ENCODE measurements at regions not wholly inside any gene's neighbourhood (a gene's known extent, or its start where the extent isn't known, plus 50 kb on each side); places are given as distances from the start of the nearest gene placed in this dataset.
A peak's percentile ranks its signal among the peaks of the same experiment; 100 is the strongest.

GRCh38 chr2:118752762-118753429 is 94.6 kb downstream of the EN1 start:
- WGBS (ENCODE audit: insufficient coverage, low coverage, missing lambda C conversion rate) = 61% methylated on average over 10 of the region's 16 CpGs
- H3K36me3 ChIP-seq (ENCODE audit: control insufficient read depth, insufficient read depth, low read length) = no peaks in the 10 kb centered on the region
- no peaks in the 10 kb centered on the region for H4K20me1 ChIP-seq (replicated peaks; ENCODE audit: control insufficient read depth, insufficient read depth, low read length)
- H3K27ac ChIP-seq (ENCODE audit: extremely low read depth, low read depth, low read length) = no peak overlapping the region
- intact Hi-C loops (cut with micrococcal nuclease) = no loop called here
- no peaks in the 10 kb centered on the region for H3K79me2 ChIP-seq (ENCODE audit: control insufficient read depth, insufficient read depth, low read length)
- no peak overlapping the region; a peak in 1 of 4 replicates for H3K9ac ChIP-seq (ENCODE audit: insufficient read depth in 1 of 2, low read depth in 2 of 2, low read length in 2 of 2)
- H3K9me3 ChIP-seq (replicated peaks; ENCODE audit: control insufficient read depth, insufficient read depth, low read depth, low read length) = no peaks in the 10 kb centered on the region
- H3K4me2 ChIP-seq (ENCODE audit: insufficient read depth, low read length) = no peak overlapping the region
- no peak overlapping the region for H3K4me3 ChIP-seq
- BruUV-seq (replicated peaks) = no TSS peak
- peak; percentile 65 for ATAC-seq
- no peaks in the 10 kb centered on the region for H3K27me3 ChIP-seq (ENCODE audit: control insufficient read depth in 2 of 2, insufficient read depth in 2 of 2, low read length in 2 of 2)
- peaks cover 9 to 30% of the 10 kb centered on the region in 2 experiments for H3K4me1 ChIP-seq (replicated peaks in 1 of 2; ENCODE audit: control insufficient read depth in 2 of 2, insufficient read depth in 2 of 2, low read length in 2 of 2)
- peak overlapping the region; percentile 63 for H2AFZ ChIP-seq (ENCODE audit: low read depth, low read length)
- FAIRE-seq = no peak
- in situ Hi-C loops (cut with MboI) = no loop called here
- no peaks in the 10 kb centered on the region for H3K9me1 ChIP-seq (ENCODE audit: control insufficient read depth, insufficient read depth, low read length)
- CTCF ChIA-PET (ENCODE audit: low intra/inter-chr PET ratio) = no interaction called here
- DNase-seq (ENCODE audit: extremely low read depth in 1 of 4, low spot score in 3 of 4) = peak in 2 of 4 experiments; percentile 45 to 50
- POLR2A ChIA-PET = interaction anchor here (0.9 to 1.1 kb wide), 3 partner anchors 10 to 35 kb away, joined by 3 to 4 read pairs (median 3); no protein-coding TSS in a partner anchor
- TF ChIP-seq JUND (IDR thresholded peaks at IDR 0.05; ENCODE audit: borderline replicate concordance, low read depth, low read length) (no peak), JUND (tag; IDR thresholded peaks at IDR 0.05; ENCODE audit: borderline replicate concordance, low read depth, low read length) (no peak), ELF4 (CRISPR knock-in tag; IDR thresholded peaks at IDR 0.05) (no peak), CBFA2T3 (IDR thresholded peaks at IDR 0.05) (peak; percentile 52; the same call in 1 of the 2 replicates), VEZF1 (CRISPR knock-in tag; IDR thresholded peaks at IDR 0.05) (peak; percentile 64), MBD2 (IDR thresholded peaks at IDR 0.05; ENCODE audit: borderline replicate concordance, low read depth) (0 out of 2 replicates have a peak, but pooled peaks have one; percentile 21), NR3C1 (CRISPR knock-in tag; IDR thresholded peaks at IDR 0.05) (no peak), ADNP (tag; IDR thresholded peaks at IDR 0.05) (no peak), HDAC2 (IDR thresholded peaks at IDR 0.05) (no peak), TFAP4 (CRISPR knock-in tag; IDR thresholded peaks at IDR 0.05; ENCODE audit: borderline replicate concordance) (peak; percentile 34; the same call in 1 of the 2 replicates), SRF (CRISPR knock-in tag; IDR thresholded peaks at IDR 0.05) (peak in 1 of 2 experiments; percentile 63; a peak in 1 of 4 replicates), ZBTB34 (CRISPR knock-in tag; IDR thresholded peaks at IDR 0.05) (0 out of 2 replicates have a peak, but pooled peaks have one; percentile 61), KLF16 (IDR thresholded peaks at IDR 0.05) (peak; percentile 51; the same call in 1 of the 2 replicates), TAL1 (IDR thresholded peaks at IDR 0.05) (0 out of 2 replicates have a peak, but pooled peaks have one; percentile 25), FOXJ3 (CRISPR knock-in tag; IDR thresholded peaks at IDR 0.05) (no peak), MYBL2 (IDR thresholded peaks at IDR 0.05; ENCODE audit: low read depth) (no peak), MYBL2 (CRISPR knock-in tag; IDR thresholded peaks at IDR 0.05; ENCODE audit: borderline replicate concordance) (no peak), CBFA2T2 (conservative IDR thresholded peaks at IDR 0.05) (peak; percentile 25; the same call in 1 of the 2 replicates), TCF3 (CRISPR knock-in tag; IDR thresholded peaks at IDR 0.05) (peak; percentile 74), SLC30A9 (CRISPR knock-in tag; IDR thresholded peaks at IDR 0.05) (no peak), MAZ (CRISPR knock-in tag; conservative IDR thresholded peaks at IDR 0.05 in 1 of 2, IDR thresholded peaks at IDR 0.05 in 1 of 2) (peak; percentile 21 to 30; a peak in 1 of 4 replicates)

Data from K562 (cell line).